ENCODE measurements at regions not wholly inside any gene's neighbourhood (a gene's known extent, or its start where the extent isn't known, plus 50 kb on each side); places are given as distances from the start of the nearest gene placed in this dataset.

DNA sequence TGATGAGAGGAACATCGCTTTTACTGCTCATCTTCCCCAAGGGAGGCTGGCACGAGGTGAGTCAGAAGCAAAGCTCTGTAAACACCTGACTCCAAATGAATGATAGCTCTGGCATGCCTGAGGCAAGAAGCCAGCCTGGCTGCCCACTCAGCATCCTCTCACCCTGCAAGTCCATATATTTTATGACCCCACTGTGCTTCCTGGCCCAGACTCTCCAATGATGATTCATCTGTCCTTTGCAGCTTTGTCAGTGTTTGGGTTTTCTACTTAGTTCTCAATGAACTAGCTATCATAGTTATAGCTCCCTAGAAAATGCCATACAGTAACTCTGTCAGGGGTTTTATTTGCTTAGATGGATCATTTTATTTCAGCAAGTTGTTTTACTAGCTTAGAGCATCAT is 52.1 kb upstream of the FSTL4 start:
- no peak for TF ChIP-seq POLR2A (IDR thresholded peaks at IDR 0.05)
- TF ChIP-seq, protein P1, sequence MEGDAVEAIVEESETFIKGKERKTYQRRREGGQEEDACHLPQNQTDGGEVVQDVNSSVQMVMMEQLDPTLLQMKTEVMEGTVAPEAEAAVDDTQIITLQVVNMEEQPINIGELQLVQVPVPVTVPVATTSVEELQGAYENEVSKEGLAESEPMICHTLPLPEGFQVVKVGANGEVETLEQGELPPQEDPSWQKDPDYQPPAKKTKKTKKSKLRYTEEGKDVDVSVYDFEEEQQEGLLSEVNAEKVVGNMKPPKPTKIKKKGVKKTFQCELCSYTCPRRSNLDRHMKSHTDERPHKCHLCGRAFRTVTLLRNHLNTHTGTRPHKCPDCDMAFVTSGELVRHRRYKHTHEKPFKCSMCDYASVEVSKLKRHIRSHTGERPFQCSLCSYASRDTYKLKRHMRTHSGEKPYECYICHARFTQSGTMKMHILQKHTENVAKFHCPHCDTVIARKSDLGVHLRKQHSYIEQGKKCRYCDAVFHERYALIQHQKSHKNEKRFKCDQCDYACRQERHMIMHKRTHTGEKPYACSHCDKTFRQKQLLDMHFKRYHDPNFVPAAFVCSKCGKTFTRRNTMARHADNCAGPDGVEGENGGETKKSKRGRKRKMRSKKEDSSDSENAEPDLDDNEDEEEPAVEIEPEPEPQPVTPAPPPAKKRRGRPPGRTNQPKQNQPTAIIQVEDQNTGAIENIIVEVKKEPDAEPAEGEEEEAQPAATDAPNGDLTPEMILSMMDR (IDR thresholded peaks at IDR 0.05), result no peak

All from right lobe of liver (tissue), 4 donors.